Suprapubic skin (tissue), 3 donors: ENCODE measurements at regions not wholly inside any gene's neighbourhood (a gene's known extent, or its start where the extent isn't known, plus 50 kb on each side); places are given as distances from the start of the nearest gene placed in this dataset.

Experiments
- CTCF ChIP-seq, 2 donors: fragments of 200-600 bp in 1 of 2; fragments of 450-650 bp in 1 of 2; sonication (generic) in 1 of 2; IDR thresholded peaks; one replicate each; pipeline ENCODE4 v1.5.1; 2016 to 2019; ENCODE audit warnings: antibody characterized with exemption in 2 of 2, mild to moderate bottlenecking in 1 of 2, moderate library complexity in 1 of 2
- POLR2A ChIP-seq, 2 donors: fragments of 450-650 bp; IDR thresholded peaks; one replicate each; pipeline ENCODE4 v1.6.1; 2017; ENCODE audit warnings: antibody characterized with exemption in 2 of 2, mild to moderate bottlenecking in 2 of 2, moderate library complexity in 2 of 2

GRCh38 chr10:129385600-129385999 is 81.4 kb upstream of the MGMT start:
- no peak for TF ChIP-seq CTCF (IDR thresholded peaks at IDR 0.05)
- TF ChIP-seq POLR2A (IDR thresholded peaks at IDR 0.05): no peak
